AG04449 (cell line): ENCODE measurements at regions not wholly inside any gene's neighbourhood (a gene's known extent, or its start where the extent isn't known, plus 50 kb on each side); places are given as distances from the start of the nearest gene placed in this dataset.

Experiments used
- CTCF ChIA-PET: fragments of 350-600 bp; formaldehyde crosslinking; extraction: SDS; loops from one replicate; lab custom pipeline; 2021; ENCODE audit warnings: antibody characterized with exemption; lab: Yijun Ruan, JAX
- POLR2A ChIA-PET: fragments of 400-600, 350-600 bp; formaldehyde crosslinking; extraction: SDS; loops from one replicate; lab custom pipeline; 2020; ENCODE audit warnings: antibody characterized with exemption, inconsistent platforms; lab: Yijun Ruan, JAX
- DNase-seq: peaks from one replicate; pipeline ENCODE4 v3.0.0-alpha.2; 2010; ENCODE audit warnings: low read depth, low spot score
- H3K4me3 ChIP-seq: 2 replicates; pipeline ENCODE4 v1.5.1; 2011; ENCODE audit warnings: low read depth, mild to moderate bottlenecking, control low read depth, low read length
- CTCF ChIP-seq: IDR thresholded peaks from one replicate; pipeline ENCODE4 v1.5.1; 2011; ENCODE audit warnings: mild to moderate bottlenecking, moderate library complexity, low read length, control low read depth, inconsistent platforms; ENCODE audit not compliant: insufficient read depth; ENCODE audit errors: missing control alignments

GRCh38 chr21:34261841-34262468 is 101.9 kb upstream of the KCNE2 start:
- ChIA-PET CTCF (interaction anchor here (2.0 kb wide), 1 partner anchor 60 kb away, joined by 7 read pairs; no protein-coding TSS in a partner anchor), POLR2A (no interaction called here)
- DNase-seq = no peak
- H3K4me3 ChIP-seq = no peak overlapping the region
- no peak for TF ChIP-seq CTCF

- ChIA-PET CTCF (interaction anchor here (2.0 kb wide), 1 partner anchor 61 kb away, joined by 7 read pairs; no protein-coding TSS in a partner anchor), POLR2A (no interaction called here)
- no peak overlapping the region for H3K4me3 ChIP-seq
- no peak for DNase-seq
- no peak for TF ChIP-seq CTCF
Observed at GRCh38 chr21:34262469-34262845, 101.3 kb upstream of the KCNE2 start.

- ChIA-PET POLR2A (no interaction called here), CTCF (no interaction called here)
- no peak for DNase-seq
- H3K4me3 ChIP-seq = no peak overlapping the region
- no peak for TF ChIP-seq CTCF
Observed at GRCh38 chr21:34263629-34264028, 100.2 kb upstream of the KCNE2 start.

- CTCF ChIA-PET = no interaction called here
- DNase-seq = no peak
- POLR2A ChIA-PET = no interaction called here
- no peak overlapping the region for H3K4me3 ChIP-seq
- no peak for TF ChIP-seq CTCF
Observed at GRCh38 chr21:34266351-34266750, 97.5 kb upstream of the KCNE2 start.

GRCh38 chr21:34268493-34268892 is 95.3 kb upstream of the KCNE2 start:
- ChIA-PET CTCF (no interaction called here), POLR2A (no interaction called here)
- TF ChIP-seq CTCF = no peak
- no peak overlapping the region for H3K4me3 ChIP-seq
- no peak for DNase-seq

GRCh38 chr21:34270411-34270810 is 93.4 kb upstream of the KCNE2 start:
- DNase-seq = no peak
- no peak overlapping the region for H3K4me3 ChIP-seq
- POLR2A ChIA-PET = no interaction called here
- CTCF ChIA-PET = interaction anchor here (1.0 kb wide), 1 partner anchor 69 kb away, joined by 3 read pairs; no protein-coding TSS in a partner anchor
- TF ChIP-seq CTCF = no peak
